Mucosa of rectum (tissue), 2 donors: ENCODE measurements at regions not wholly inside any gene's neighbourhood (a gene's known extent, or its start where the extent isn't known, plus 50 kb on each side); places are given as distances from the start of the nearest gene placed in this dataset.

Experiments used
- H3K27ac ChIP-seq, 2 donors: one replicate each; pipeline ENCODE4 v1.7.0; 2013; ENCODE audit warnings: inconsistent platforms in 2 of 2, low read depth in 2 of 2, low read length in 2 of 2
- H3K27me3 ChIP-seq, 2 donors: one replicate each; pipeline ENCODE4 v1.7.0; 2013; ENCODE audit warnings: low read length in 2 of 2; ENCODE audit not compliant: control insufficient read depth in 2 of 2, insufficient read depth in 2 of 2
- H3K36me3 ChIP-seq, 2 donors: one replicate each; pipeline ENCODE4 v1.7.0; 2013; ENCODE audit warnings: low read length in 2 of 2; ENCODE audit not compliant: control insufficient read depth in 2 of 2, insufficient read depth in 2 of 2
- H3K4me1 ChIP-seq, 2 donors: one replicate each; pipeline ENCODE4 v1.7.0; 2013; ENCODE audit warnings: low read length in 2 of 2, mild to moderate bottlenecking in 1 of 2; ENCODE audit not compliant: control insufficient read depth in 2 of 2, insufficient read depth in 2 of 2
- H3K4me3 ChIP-seq, 2 donors: one replicate each; pipeline ENCODE4 v1.7.0; 2013; ENCODE audit warnings: low read length in 2 of 2
- H3K9ac ChIP-seq, 2 donors: one replicate each; pipeline ENCODE4 v1.7.0; 2013; ENCODE audit warnings: low read length in 2 of 2, low read depth in 1 of 2, mild to moderate bottlenecking in 1 of 2
- H3K9me3 ChIP-seq, 2 donors: one replicate each; pipeline ENCODE4 v1.7.0; 2013; ENCODE audit warnings: low read length in 2 of 2; ENCODE audit not compliant: control insufficient read depth in 2 of 2
- donor health status: healthy.
- donor health status: Normal muscosa, but diverticular disease.

- Histone ChIP-seq H3K9me3 (no peaks in the 10 kb centered on the region), H3K36me3 (no peaks in the 10 kb centered on the region), H3K9ac (no peak overlapping the region), H3K27me3 (no peaks in the 10 kb centered on the region), H3K27ac (no peak overlapping the region), H3K4me1 (no peaks in the 10 kb centered on the region), H3K4me3 (no peak overlapping the region)
Observed at GRCh38 chr10:78838141-78838657, 230.6 kb upstream of the ZMIZ1 start.

- H3K9ac ChIP-seq, result no peak overlapping the region
- H3K4me1 ChIP-seq, result no peaks in the 10 kb centered on the region
- no peaks in the 10 kb centered on the region for H3K36me3 ChIP-seq
- no peak overlapping the region for H3K4me3 ChIP-seq
- H3K9me3 ChIP-seq, result no peaks in the 10 kb centered on the region
- H3K27me3 ChIP-seq, result no peaks in the 10 kb centered on the region
- no peak overlapping the region for H3K27ac ChIP-seq
Observed at GRCh38 chr10:78843495-78843894, 225.3 kb upstream of the ZMIZ1 start.

GRCh38 chr10:78844960-78845607, 223.7 kb upstream of the ZMIZ1 start:
- Histone ChIP-seq H3K4me3 (no peak overlapping the region), H3K4me1 (no peaks in the 10 kb centered on the region), H3K27me3 (no peaks in the 10 kb centered on the region), H3K36me3 (no peaks in the 10 kb centered on the region), H3K9ac (no peak overlapping the region), H3K9me3 (no peaks in the 10 kb centered on the region), H3K27ac (no peak overlapping the region)

GRCh38 chr10:78846071-78846470, 222.7 kb upstream of the ZMIZ1 start:
- Histone ChIP-seq H3K27ac (no peak overlapping the region), H3K36me3 (no peaks in the 10 kb centered on the region), H3K9me3 (no peaks in the 10 kb centered on the region), H3K27me3 (no peaks in the 10 kb centered on the region), H3K9ac (no peak overlapping the region), H3K4me1 (no peaks in the 10 kb centered on the region), H3K4me3 (no peak overlapping the region)

GRCh38 chr10:78846760-78847159, 222.0 kb upstream of the ZMIZ1 start:
- Histone ChIP-seq H3K4me3 (no peak overlapping the region), H3K9ac (no peak overlapping the region), H3K4me1 (no peaks in the 10 kb centered on the region), H3K27ac (no peak overlapping the region), H3K36me3 (no peaks in the 10 kb centered on the region), H3K9me3 (no peaks in the 10 kb centered on the region), H3K27me3 (no peaks in the 10 kb centered on the region)

- Histone ChIP-seq H3K27me3 (no peaks in the 10 kb centered on the region), H3K4me1 (no peaks in the 10 kb centered on the region), H3K4me3 (no peak overlapping the region), H3K9me3 (no peaks in the 10 kb centered on the region), H3K36me3 (no peaks in the 10 kb centered on the region), H3K27ac (no peak overlapping the region), H3K9ac (no peak overlapping the region)
Observed at GRCh38 chr10:78847485-78847884, 221.3 kb upstream of the ZMIZ1 start.

- no peaks in the 10 kb centered on the region for H3K27me3 ChIP-seq
- no peaks in the 10 kb centered on the region for H3K36me3 ChIP-seq
- H3K27ac ChIP-seq, result no peak overlapping the region
- H3K9ac ChIP-seq, result no peak overlapping the region
- H3K4me3 ChIP-seq, result no peak overlapping the region
- H3K4me1 ChIP-seq, result no peaks in the 10 kb centered on the region
- no peaks in the 10 kb centered on the region for H3K9me3 ChIP-seq
Observed at GRCh38 chr10:78849115-78849514, 219.7 kb upstream of the ZMIZ1 start.

- Histone ChIP-seq H3K36me3 (no peaks in the 10 kb centered on the region), H3K9me3 (no peaks in the 10 kb centered on the region), H3K27ac (no peak overlapping the region), H3K4me1 (no peaks in the 10 kb centered on the region), H3K27me3 (no peaks in the 10 kb centered on the region), H3K4me3 (no peak overlapping the region), H3K9ac (no peak overlapping the region)
Observed at GRCh38 chr10:78849731-78850130, 219.0 kb upstream of the ZMIZ1 start.

GRCh38 chr10:78850644-78851435, 217.9 kb upstream of the ZMIZ1 start:
- Histone ChIP-seq H3K4me3 (no peak overlapping the region), H3K4me1 (no peaks in the 10 kb centered on the region), H3K27me3 (no peaks in the 10 kb centered on the region), H3K9me3 (no peaks in the 10 kb centered on the region), H3K27ac (no peak overlapping the region), H3K36me3 (no peaks in the 10 kb centered on the region), H3K9ac (no peak overlapping the region)

- Histone ChIP-seq H3K27ac (no peak overlapping the region), H3K9me3 (no peaks in the 10 kb centered on the region)
Observed at GRCh38 chr10:78851647-78852046, 217.1 kb upstream of the ZMIZ1 start.

More at GRCh38 chr10:78851647-78852046, 217.1 kb upstream of the ZMIZ1 start:
- no peaks in the 10 kb centered on the region for H3K36me3 ChIP-seq
- no peaks in the 10 kb centered on the region for H3K27me3 ChIP-seq
- H3K4me3 ChIP-seq, result no peak overlapping the region
- no peak overlapping the region for H3K9ac ChIP-seq
- H3K4me1 ChIP-seq, result peaks cover 0 to 2% of the 10 kb centered on the region in 2 donors
